GM12878 (cell line): ENCODE measurements at regions not wholly inside any gene's neighbourhood (a gene's known extent, or its start where the extent isn't known, plus 50 kb on each side); places are given as distances from the start of the nearest gene placed in this dataset.

Source experiments
- ATAC-seq: fragments of 200-7000 bp; cut with Tn5 transposase; 3 replicates; pipeline ENCODE4 v1.9.1; 2020; ENCODE audit warnings: mild to moderate bottlenecking, moderate library complexity
- BruUV-seq: library from RNA; stranded (reverse); fragments of 400-500 nt; replicated peaks from 2 replicates; lab custom pipeline; 2021; lab: Mats Ljungman, UMichigan
- CTCF ChIA-PET: fragments of 300-600 bp; sonication (Branson Sonifier 250); formaldehyde crosslinking; extraction: SDS; loops from one replicate; lab custom pipeline; 2021; ENCODE audit warnings: inconsistent platforms; lab: Yijun Ruan, JAX
- POLR2A ChIA-PET: fragments of 350-600 bp; formaldehyde crosslinking; extraction: SDS; loops from one replicate; lab custom pipeline; 2021; ENCODE audit warnings: inconsistent platforms; lab: Charles Lee
- RAD21 ChIA-PET: fragments of 300-600 bp; sonication (Branson Sonifier 250); formaldehyde crosslinking; loops from one replicate; lab custom pipeline; 2023; ENCODE audit warnings: antibody characterized with exemption; ENCODE audit not compliant: unreplicated experiment; lab: Charles Lee
- SMC1A ChIA-PET: fragments of 300-600 bp; sonication (Branson Sonifier 250); formaldehyde crosslinking; loops from one replicate; lab custom pipeline; 2023; ENCODE audit not compliant: unreplicated experiment, uncharacterized antibody; lab: Charles Lee
- DNase-seq: peaks from one replicate; pipeline ENCODE4 v3.0.0-alpha.2; 2011; ENCODE audit warnings: low read depth, low spot score
- FAIRE-seq: peaks from 3 replicates; lab custom pipeline; 2011; peaks lifted over from hg19 to GRCh38; lab: Jason Lieb, UNC
- H2AFZ ChIP-seq: 2 replicates; pipeline ENCODE4 v1.6.0; 2011; ENCODE audit warnings: low read depth, low read length, control low read depth; ENCODE audit not compliant: control insufficient read depth
- H3K27ac ChIP-seq: 2 replicates; pipeline ENCODE4 v1.5.1; 2011; ENCODE audit warnings: control low read depth; ENCODE audit not compliant: control insufficient read depth, insufficient read depth
- H3K27me3 ChIP-seq, 2 experiments: replicated peaks in 1 of 2; 2 replicates each; pipeline versions ENCODE4 v1.6.0 to v1.6.1; 2011; ENCODE audit warnings: low read length in 1 of 2; ENCODE audit not compliant: control insufficient read depth in 2 of 2, insufficient read depth in 2 of 2
- H3K36me3 ChIP-seq, 2 experiments: 2 replicates each; pipeline ENCODE4 v1.5.1; 2011; ENCODE audit warnings: low read length in 1 of 2; ENCODE audit not compliant: control insufficient read depth in 2 of 2, insufficient read depth in 2 of 2
- H3K4me1 ChIP-seq: 2 replicates; pipeline ENCODE4 v1.6.1; 2011; ENCODE audit warnings: mild to moderate bottlenecking, low read length, moderate library complexity, mixed read lengths; ENCODE audit not compliant: control insufficient read depth, insufficient read depth
- H3K4me2 ChIP-seq: 2 replicates; pipeline ENCODE4 v1.6.0; 2011; ENCODE audit warnings: control low read depth; ENCODE audit not compliant: control insufficient read depth, insufficient read depth
- H3K4me3 ChIP-seq: fragments of 200-600 bp; sonication (generic); 2 replicates; pipeline ENCODE4 v1.5.1; 2016
- H3K79me2 ChIP-seq: 2 replicates; pipeline ENCODE4 v1.6.0; 2011; ENCODE audit warnings: low read length; ENCODE audit not compliant: control insufficient read depth, insufficient read depth
- H3K9ac ChIP-seq: 2 replicates; pipeline ENCODE4 v1.8.0; 2011; ENCODE audit warnings: low read length, control low read depth, mixed read lengths; ENCODE audit not compliant: control insufficient read depth, insufficient read depth
- H3K9me3 ChIP-seq: replicated peaks from 3 replicates; pipeline ENCODE4 v1.5.1; 2011; ENCODE audit warnings: mild to moderate bottlenecking, low read length; ENCODE audit not compliant: control insufficient read depth, insufficient read depth
- H4K20me1 ChIP-seq: 2 replicates; pipeline ENCODE4 v1.6.0; 2011; ENCODE audit not compliant: control insufficient read depth, insufficient read depth
- NFIC ChIP-seq: IDR thresholded peaks from 2 replicates; pipeline ENCODE4 v1.6.1; 2012; ENCODE audit warnings: low read depth, mild to moderate bottlenecking, inconsistent platforms, low read length, moderate library complexity
- TCF3 ChIP-seq: IDR thresholded peaks from 2 replicates; pipeline ENCODE4 v1.6.1; 2012; ENCODE audit warnings: low read depth, mild to moderate bottlenecking, low read length, borderline replicate concordance; ENCODE audit not compliant: insufficient read depth
- YBX1 ChIP-seq: fragments of 450-650 bp; IDR thresholded peaks from 2 replicates; pipeline ENCODE4 v1.6.1; 2016; ENCODE audit warnings: antibody characterized with exemption
- WGBS: methylation state at CpG from one replicate; pipeline ENCODE4 v1.1.6; 2016; ENCODE audit warnings: low lambda C conversion rate; ENCODE audit not compliant: insufficient replicate concordance, insufficient coverage; ENCODE audit errors: missing lambda C conversion rate; 5-methylcytosine and 5-hydroxymethylcytosine counted together
- in situ Hi-C: fragments of 300-500 bp; cut with MboI; formaldehyde crosslinking; loops from 9 replicates; pipeline ENCODE4 v1.14.3; 2018; ENCODE audit warnings: mixed read lengths
- intact Hi-C: fragments of 100-400 bp; cut with micrococcal nuclease; formaldehyde crosslinking; loops from one replicate; pipeline ENCODE4 v1.14.2; 2022; ENCODE audit not compliant: unreplicated experiment
- TF ChIP-seq, protein P1 (sequence below): fragments of 450-650 bp; formaldehyde crosslinking; IDR thresholded peaks from 2 replicates; pipeline ENCODE4 v1.4.0; 2020; ENCODE audit warnings: mild to moderate bottlenecking, moderate library complexity

DNA sequence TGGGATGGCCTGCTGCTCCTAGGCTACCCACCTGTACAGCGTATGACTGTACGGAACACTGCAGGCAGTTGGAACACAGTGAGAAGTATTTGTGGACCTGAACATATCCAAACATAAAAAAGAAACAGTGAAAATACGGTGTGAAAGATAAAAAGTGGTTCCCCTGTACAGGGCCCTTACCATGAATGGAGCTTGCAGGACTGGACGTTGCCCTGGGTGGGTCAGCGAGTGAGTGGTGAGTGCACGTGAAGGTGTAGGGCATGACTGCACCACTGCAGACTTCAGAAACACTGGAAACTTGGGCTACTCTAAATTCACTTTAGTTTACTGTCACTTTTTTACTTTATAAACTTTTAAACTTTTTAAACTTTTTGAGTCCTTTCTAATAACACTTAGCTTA, 71.2 kb upstream of the SLC6A6 start (continued):
- no peak for TF ChIP-seq YBX1
- no peak for TF ChIP-seq TCF3
- TF ChIP-seq NFIC: no peak

DNA sequence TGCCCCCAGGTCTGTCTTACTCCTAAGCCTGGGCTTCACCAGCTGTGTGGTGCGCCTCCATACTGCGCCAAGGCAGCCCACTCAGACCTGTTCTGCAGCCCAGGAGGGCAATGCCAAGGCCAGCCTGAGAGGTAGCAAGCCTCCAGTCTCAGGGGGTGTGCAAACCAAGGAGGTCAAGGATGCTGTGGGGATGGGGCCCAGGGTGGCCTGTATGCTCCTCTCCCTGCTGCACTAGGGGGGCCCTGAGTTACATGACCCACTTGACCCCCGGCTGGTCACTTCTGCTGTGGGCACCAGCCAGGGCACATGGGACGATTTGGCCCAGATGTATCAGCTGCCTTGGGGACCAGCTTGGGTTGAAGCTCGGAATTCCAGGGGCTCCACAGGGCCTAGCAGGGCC, 70.0 kb upstream of the SLC6A6 start:
- no TSS peak for BruUV-seq

More for the DNA sequence above, 70.0 kb upstream of the SLC6A6 start:
- Histone ChIP-seq H3K9ac (no peak overlapping the region), H3K4me2 (no peak overlapping the region), H3K79me2 (no peaks in the 10 kb centered on the region), H4K20me1 (no peaks in the 10 kb centered on the region), H3K4me1 (no peaks in the 10 kb centered on the region), H3K27me3 (no peaks in the 10 kb centered on the region), H3K36me3 (no peaks in the 10 kb centered on the region), H3K9me3 (no peaks in the 10 kb centered on the region), H3K27ac (no peak overlapping the region), H3K4me3 (no peak overlapping the region), H2AFZ (no peak overlapping the region)
- FAIRE-seq (no peak), DNase-seq (no peak), ATAC-seq (no peak)
- CTCF ChIA-PET: no interaction called here
- intact Hi-C loops (no loop called here), in situ Hi-C loops (no loop called here)
- SMC1A ChIA-PET: no interaction called here
- TF ChIP-seq, protein P1, sequence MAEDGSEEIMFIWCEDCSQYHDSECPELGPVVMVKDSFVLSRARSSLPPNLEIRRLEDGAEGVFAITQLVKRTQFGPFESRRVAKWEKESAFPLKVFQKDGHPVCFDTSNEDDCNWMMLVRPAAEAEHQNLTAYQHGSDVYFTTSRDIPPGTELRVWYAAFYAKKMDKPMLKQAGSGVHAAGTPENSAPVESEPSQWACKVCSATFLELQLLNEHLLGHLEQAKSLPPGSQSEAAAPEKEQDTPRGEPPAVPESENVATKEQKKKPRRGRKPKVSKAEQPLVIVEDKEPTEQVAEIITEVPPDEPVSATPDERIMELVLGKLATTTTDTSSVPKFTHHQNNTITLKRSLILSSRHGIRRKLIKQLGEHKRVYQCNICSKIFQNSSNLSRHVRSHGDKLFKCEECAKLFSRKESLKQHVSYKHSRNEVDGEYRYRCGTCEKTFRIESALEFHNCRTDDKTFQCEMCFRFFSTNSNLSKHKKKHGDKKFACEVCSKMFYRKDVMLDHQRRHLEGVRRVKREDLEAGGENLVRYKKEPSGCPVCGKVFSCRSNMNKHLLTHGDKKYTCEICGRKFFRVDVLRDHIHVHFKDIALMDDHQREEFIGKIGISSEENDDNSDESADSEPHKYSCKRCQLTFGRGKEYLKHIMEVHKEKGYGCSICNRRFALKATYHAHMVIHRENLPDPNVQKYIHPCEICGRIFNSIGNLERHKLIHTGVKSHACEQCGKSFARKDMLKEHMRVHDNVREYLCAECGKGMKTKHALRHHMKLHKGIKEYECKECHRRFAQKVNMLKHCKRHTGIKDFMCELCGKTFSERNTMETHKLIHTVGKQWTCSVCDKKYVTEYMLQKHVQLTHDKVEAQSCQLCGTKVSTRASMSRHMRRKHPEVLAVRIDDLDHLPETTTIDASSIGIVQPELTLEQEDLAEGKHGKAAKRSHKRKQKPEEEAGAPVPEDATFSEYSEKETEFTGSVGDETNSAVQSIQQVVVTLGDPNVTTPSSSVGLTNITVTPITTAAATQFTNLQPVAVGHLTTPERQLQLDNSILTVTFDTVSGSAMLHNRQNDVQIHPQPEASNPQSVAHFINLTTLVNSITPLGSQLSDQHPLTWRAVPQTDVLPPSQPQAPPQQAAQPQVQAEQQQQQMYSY: no peak
- WGBS: 40% methylated on average over 5 of the region's 5 CpGs
- RAD21 ChIA-PET: no interaction called here
- POLR2A ChIA-PET: no interaction called here
